IMR-90 (cell line): ENCODE measurements at regions not wholly inside any gene's neighbourhood (a gene's known extent, or its start where the extent isn't known, plus 50 kb on each side); places are given as distances from the start of the nearest gene placed in this dataset.

Experiments
- ATAC-seq: fragments of 200-7000 bp; cut with Tn5 transposase; 2 replicates; pipeline ENCODE4 v1.9.1; 2020; ENCODE audit warnings: low read depth, mild to moderate bottlenecking, moderate library complexity
- BruUV-seq: library from RNA; stranded (reverse); fragments of 400-500 nt; replicated peaks from 2 replicates; lab custom pipeline; 2021; lab: Mats Ljungman, UMichigan
- CTCF ChIA-PET: fragments of 300-600 bp; formaldehyde crosslinking; extraction: SDS; loops from one replicate; lab custom pipeline; 2021; ENCODE audit warnings: antibody characterized with exemption; lab: Yijun Ruan, JAX
- POLR2A ChIA-PET: fragments of 300-600 bp; sonication (Branson Sonifier 250); formaldehyde crosslinking; loops from one replicate; lab custom pipeline; 2022; ENCODE audit warnings: antibody characterized with exemption; ENCODE audit not compliant: unreplicated experiment; lab: Charles Lee
- DNase-seq: peaks from one replicate; pipeline ENCODE4 v3.0.0; 2013
- H2AFZ ChIP-seq: replicated peaks from 2 replicates; pipeline ENCODE3; 2013; ENCODE audit warnings: low read length, mild to moderate bottlenecking; ENCODE audit not compliant: poor library complexity
- H2AK5ac ChIP-seq: 2 replicates; pipeline ENCODE4 v1.6.1; 2013; ENCODE audit warnings: low read depth, low read length, inconsistent platforms
- H2AK9ac ChIP-seq: replicated peaks from 2 replicates; pipeline ENCODE3; 2013; ENCODE audit warnings: mild to moderate bottlenecking, low read depth, low read length, moderate library complexity; ENCODE audit not compliant: poor library complexity
- H2BK120ac ChIP-seq: 2 replicates; pipeline ENCODE4 v1.6.1; 2013; ENCODE audit warnings: low read depth, low read length, inconsistent platforms
- H2BK15ac ChIP-seq: 3 replicates; pipeline ENCODE4 v1.6.1; 2013; ENCODE audit warnings: low read depth, low read length, inconsistent platforms
- H2BK20ac ChIP-seq: 2 replicates; pipeline ENCODE4 v1.6.1; 2013; ENCODE audit warnings: low read depth, mild to moderate bottlenecking, inconsistent platforms, low read length, moderate library complexity
- H2BK5ac ChIP-seq: 2 replicates; pipeline ENCODE4 v1.6.1; 2013; ENCODE audit warnings: mild to moderate bottlenecking, low read depth, low read length, inconsistent platforms; ENCODE audit not compliant: poor library complexity, severe bottlenecking
- H3K14ac ChIP-seq: replicated peaks from 2 replicates; pipeline ENCODE4 v1.6.1; 2013; ENCODE audit warnings: low read depth, low read length, inconsistent platforms
- H3K18ac ChIP-seq: 2 replicates; pipeline ENCODE4 v1.6.1; 2013; ENCODE audit warnings: low read depth, low read length, control low read depth
- H3K23ac ChIP-seq: 2 replicates; pipeline ENCODE4 v1.6.1; 2013; ENCODE audit warnings: low read depth, low read length, inconsistent platforms
- H3K27ac ChIP-seq: 2 replicates; pipeline ENCODE4 v1.5.1; 2013; ENCODE audit warnings: mild to moderate bottlenecking, control low read depth, low read length; ENCODE audit not compliant: insufficient read depth
- H3K27me3 ChIP-seq: 2 replicates; pipeline ENCODE4 v1.6.1; 2013; ENCODE audit warnings: low read length; ENCODE audit not compliant: control insufficient read depth, insufficient read depth
- H3K36me3 ChIP-seq: 2 replicates; pipeline ENCODE4 v1.6.1; 2013; ENCODE audit warnings: low read length, mixed read lengths; ENCODE audit not compliant: control insufficient read depth, insufficient read depth
- H3K4ac ChIP-seq: 2 replicates; pipeline ENCODE4 v1.6.1; 2013; ENCODE audit warnings: low read depth, low read length, inconsistent platforms
- H3K4me1 ChIP-seq: 2 replicates; pipeline ENCODE4 v1.6.1; 2013; ENCODE audit warnings: low read length, mixed read lengths; ENCODE audit not compliant: control insufficient read depth, insufficient read depth
- H3K4me2 ChIP-seq: 2 replicates; pipeline ENCODE4 v1.6.1; 2013; ENCODE audit warnings: low read depth, mild to moderate bottlenecking, control low read depth, low read length, moderate library complexity
- H3K4me3 ChIP-seq: 2 replicates; pipeline ENCODE4 v1.5.1; 2013; ENCODE audit warnings: low read depth, mild to moderate bottlenecking, control low read depth, low read length, moderate library complexity; ENCODE audit not compliant: insufficient read depth
- H3K56ac ChIP-seq: 2 replicates; pipeline ENCODE4 v1.6.1; 2013; ENCODE audit warnings: low read length, inconsistent platforms; ENCODE audit not compliant: insufficient read depth; ENCODE audit errors: extremely low read depth
- H3K79me1 ChIP-seq, 2 experiments: 2 replicates each; pipeline ENCODE4 v1.6.1; 2013; ENCODE audit warnings: low read length in 2 of 2, inconsistent platforms in 1 of 2, low read depth in 1 of 2
- H3K9ac ChIP-seq: 2 replicates; pipeline ENCODE4 v1.6.1; 2013; ENCODE audit warnings: low read depth, low read length, control low read depth
- H3K9me1 ChIP-seq: 2 replicates; pipeline ENCODE4 v1.6.1; 2013; ENCODE audit warnings: low read length, inconsistent platforms; ENCODE audit not compliant: insufficient read depth
- H3K9me3 ChIP-seq: 2 replicates; pipeline ENCODE4 v1.6.1; 2013; ENCODE audit warnings: low read length; ENCODE audit not compliant: control insufficient read depth, insufficient read depth
- H4K20me1 ChIP-seq: 2 replicates; pipeline ENCODE4 v1.6.1; 2013; ENCODE audit warnings: low read length, inconsistent platforms; ENCODE audit not compliant: insufficient read depth
- H4K5ac ChIP-seq: 2 replicates; pipeline ENCODE4 v1.6.1; 2013; ENCODE audit warnings: mild to moderate bottlenecking, low read depth, low read length, control low read depth
- H4K8ac ChIP-seq, 2 experiments: 2 replicates each; pipeline ENCODE4 v1.6.1; 2013; ENCODE audit warnings: low read depth in 2 of 2, low read length in 2 of 2, control low read depth in 1 of 2, inconsistent platforms in 1 of 2
- H4K91ac ChIP-seq: 2 replicates; pipeline ENCODE4 v1.6.1; 2013; ENCODE audit warnings: low read depth, low read length, inconsistent platforms; ENCODE audit not compliant: insufficient read depth
- BHLHE40 ChIP-seq: fragments of 150-350 bp; IDR thresholded peaks from 2 replicates; pipeline ENCODE4 v1.6.1; 2016; ENCODE audit warnings: mild to moderate bottlenecking, low read depth, low read length
- FOS ChIP-seq: fragments of 150-350 bp; IDR thresholded peaks from 2 replicates; pipeline ENCODE4 v1.6.1; 2016; ENCODE audit warnings: low read depth, low read length
- RAD21 ChIP-seq: IDR thresholded peaks from 2 replicates; pipeline ENCODE4 v1.6.1; 2012; ENCODE audit warnings: low read length, improper control_type of control experiment
- USF2 ChIP-seq: fragments of 150-350 bp; IDR thresholded peaks from 2 replicates; pipeline ENCODE4 v1.6.1; 2017; ENCODE audit warnings: mild to moderate bottlenecking, antibody characterized with exemption, low read length, low read depth
- WGBS, 2 experiments: methylation state at CpG; one replicate each; pipeline versions ENCODE4 v1.1.5 to v1.1.7; 2013; ENCODE audit warnings: missing lambda C conversion rate in 2 of 2; ENCODE audit not compliant: insufficient read length in 1 of 2; ENCODE audit errors: extremely low coverage in 2 of 2; 5-methylcytosine and 5-hydroxymethylcytosine counted together
- dilution Hi-C: fragments of 300-500 bp; cut with HindIII; formaldehyde crosslinking; loops from one replicate; pipeline ENCODE4 v1.14.3; 2018; ENCODE audit warnings: low sequenced_read_pairs; ENCODE audit not compliant: unreplicated experiment
- in situ Hi-C: fragments of 300-500 bp; cut with MboI; formaldehyde crosslinking; loops from 3 replicates; pipeline ENCODE4 v1.14.3; 2019; ENCODE audit warnings: low sequenced_read_pairs, inconsistent platforms, mixed read lengths
- intact Hi-C: fragments of 100-400 bp; cut with micrococcal nuclease; formaldehyde crosslinking; loops from 2 replicates; pipeline ENCODE4 v1.10.0; 2022

- Histone ChIP-seq H3K4me2 (no peak overlapping the region), H3K56ac (no peak overlapping the region), H2BK120ac (no peak overlapping the region), H3K4me1 (no peaks in the 10 kb centered on the region), H2AFZ (no peak overlapping the region), H4K91ac (no peak overlapping the region), H3K23ac (no peak overlapping the region), H2AK5ac (no peak overlapping the region), H2AK9ac (no peak overlapping the region), H3K9me1 (no peaks in the 10 kb centered on the region), H2BK5ac (no peak overlapping the region), H3K18ac (no peak overlapping the region), H3K9ac (no peak overlapping the region), H4K5ac (no peak overlapping the region), H2BK15ac (no peak overlapping the region), H3K27me3 (no peaks in the 10 kb centered on the region), H2BK20ac (no peak overlapping the region), H4K20me1 (no peaks in the 10 kb centered on the region), H3K9me3 (no peaks in the 10 kb centered on the region), H3K14ac (no peak overlapping the region), H4K8ac (no peak overlapping the region), H3K4ac (no peak overlapping the region), H3K36me3 (no peaks in the 10 kb centered on the region), H3K79me1 (no peaks in the 10 kb centered on the region), H3K27ac (no peak overlapping the region), H3K4me3 (no peak overlapping the region)
- in situ Hi-C loops = no loop called here
- TF ChIP-seq RAD21 (no peak), USF2 (no peak), FOS (no peak), BHLHE40 (no peak)
- ATAC-seq = no peak
- no TSS peak for BruUV-seq
- CTCF ChIA-PET = no interaction called here
- no CpG with 5 or more reads among the region's 1 CpG for WGBS, 2 experiments
- intact Hi-C loops = no loop called here
- dilution Hi-C loops = no loop called here
- no peak for DNase-seq
- POLR2A ChIA-PET = no interaction called here
Measured at GRCh38 chr13:76556627-76557026, 329.6 kb downstream of the KCTD12 start.
